ENCODE measurements at regions not wholly inside any gene's neighbourhood (a gene's known extent, or its start where the extent isn't known, plus 50 kb on each side); places are given as distances from the start of the nearest gene placed in this dataset.

DNA sequence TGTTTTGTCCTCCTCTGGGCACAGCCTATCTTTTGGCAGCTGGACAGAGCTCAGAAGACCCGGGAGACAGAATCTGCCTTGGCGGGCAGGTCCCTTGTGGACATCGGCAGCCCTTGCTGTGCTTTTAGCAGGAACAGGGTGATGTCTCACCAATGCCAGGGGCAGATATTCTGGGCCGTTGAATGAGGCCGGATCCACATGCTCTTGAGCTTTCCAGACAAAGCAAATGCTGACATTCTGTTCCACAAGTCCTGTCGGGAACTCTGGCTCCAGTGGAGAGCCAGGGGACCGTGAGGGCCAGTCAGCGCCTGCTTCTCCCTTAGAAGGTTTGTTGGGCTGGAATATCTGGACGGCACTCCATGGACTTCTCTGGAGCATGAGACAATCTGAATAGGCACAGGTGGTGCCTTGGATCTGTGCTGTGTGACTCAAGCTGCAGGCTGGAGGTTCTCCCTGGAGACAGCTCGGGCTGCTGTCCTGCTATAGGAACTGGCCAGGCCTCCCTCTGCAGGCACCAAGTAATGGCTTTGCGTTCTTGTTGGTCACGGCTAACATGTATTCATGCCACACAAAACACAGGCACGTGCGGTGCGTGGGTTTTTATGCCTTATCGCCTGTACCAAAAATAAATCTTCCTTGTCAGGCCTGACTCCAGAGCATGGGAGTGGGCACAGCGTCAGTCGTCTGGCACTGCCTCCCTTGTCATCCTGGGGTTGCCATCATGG lies 80.3 kb downstream of the GADD45G start:
- TF ChIP-seq POLR2A (IDR thresholded peaks at IDR 0.05; ENCODE audit: low read length) (no peak), GATA1 (IDR thresholded peaks at IDR 0.05; ENCODE audit: low read depth, low read length) (no peak)
